ENCODE measurements at regions not wholly inside any gene's neighbourhood (a gene's known extent, or its start where the extent isn't known, plus 50 kb on each side); places are given as distances from the start of the nearest gene placed in this dataset.

GRCh38 chr9:75591972-75592371 lies 298.5 kb upstream of the PCSK5 start:
- no peak overlapping the region for H3K4me3 ChIP-seq (ENCODE audit: low read depth, low read length)
- no peak for DNase-seq (ENCODE audit: low read depth)
- TF ChIP-seq CTCF (IDR thresholded peaks at IDR 0.05; ENCODE audit: insufficient read depth, low read length): no peak

GRCh38 chr9:75592586-75592985 lies 297.9 kb upstream of the PCSK5 start:
- no peak for TF ChIP-seq CTCF (IDR thresholded peaks at IDR 0.05; ENCODE audit: insufficient read depth, low read length)
- H3K4me3 ChIP-seq (ENCODE audit: low read depth, low read length): no peak overlapping the region
- no peak for DNase-seq (ENCODE audit: low read depth)

- no peak for TF ChIP-seq CTCF (IDR thresholded peaks at IDR 0.05; ENCODE audit: insufficient read depth, low read length)
- DNase-seq (ENCODE audit: low read depth): no peak
- H3K4me3 ChIP-seq (ENCODE audit: low read depth, low read length): no peak overlapping the region
Measured at GRCh38 chr9:75593920-75594319, 296.6 kb upstream of the PCSK5 start.

- no peak overlapping the region for H3K4me3 ChIP-seq (ENCODE audit: low read depth, low read length)
- TF ChIP-seq CTCF (IDR thresholded peaks at IDR 0.05; ENCODE audit: insufficient read depth, low read length): no peak
- DNase-seq (ENCODE audit: low read depth): no peak
Measured at GRCh38 chr9:75599126-75599525, 291.3 kb upstream of the PCSK5 start.

GRCh38 chr9:75601280-75601679 lies 289.2 kb upstream of the PCSK5 start:
- TF ChIP-seq CTCF (IDR thresholded peaks at IDR 0.05; ENCODE audit: insufficient read depth, low read length): no peak
- no peak overlapping the region for H3K4me3 ChIP-seq (ENCODE audit: low read depth, low read length)
- no peak for DNase-seq (ENCODE audit: low read depth)

- no peak for DNase-seq (ENCODE audit: low read depth)
- H3K4me3 ChIP-seq (ENCODE audit: low read depth, low read length): no peak overlapping the region
- no peak for TF ChIP-seq CTCF (IDR thresholded peaks at IDR 0.05; ENCODE audit: insufficient read depth, low read length)
Measured at GRCh38 chr9:75602060-75602459, 288.4 kb upstream of the PCSK5 start.

- H3K4me3 ChIP-seq (ENCODE audit: low read depth, low read length): no peak overlapping the region
- no peak for DNase-seq (ENCODE audit: low read depth)
- TF ChIP-seq CTCF (IDR thresholded peaks at IDR 0.05; ENCODE audit: insufficient read depth, low read length): no peak
Measured at GRCh38 chr9:75604661-75605060, 285.8 kb upstream of the PCSK5 start.

Measured in fibroblast of the aortic adventitia (primary cell).